Smooth muscle cell (in vitro differentiated cells): ENCODE measurements at regions not wholly inside any gene's neighbourhood (a gene's known extent, or its start where the extent isn't known, plus 50 kb on each side); places are given as distances from the start of the nearest gene placed in this dataset.
A peak's percentile ranks its signal among the peaks of the same experiment; 100 is the strongest.

ENCODE experiments used
- DNase-seq: peaks from one replicate; lab custom pipeline; 2025; ENCODE audit not compliant: unreplicated experiment; lab: John Stamatoyannopoulos, UW
- H2AFZ ChIP-seq: fragments of 200-600 bp; sonication (generic); 2 replicates; pipeline ENCODE4 v1.6.0; 2016; ENCODE audit warnings: antibody characterized with exemption, low read depth, mild to moderate bottlenecking
- H3F3A ChIP-seq: fragments of 200-600 bp; sonication (generic); 2 replicates; pipeline ENCODE4 v1.6.0; 2017; ENCODE audit warnings: antibody characterized with exemption, low read depth
- H3K27ac ChIP-seq: fragments of 200-600 bp; sonication (generic); 2 replicates; pipeline ENCODE4 v1.5.1; 2016; ENCODE audit warnings: low read depth, mild to moderate bottlenecking
- H3K27me3 ChIP-seq: fragments of 200-600 bp; sonication (generic); 2 replicates; pipeline ENCODE4 v1.6.1; 2016; ENCODE audit warnings: low read depth, mild to moderate bottlenecking
- H3K36me3 ChIP-seq: fragments of 200-600 bp; sonication (generic); 2 replicates; pipeline ENCODE4 v1.5.1; 2016; ENCODE audit warnings: low read depth
- H3K4me1 ChIP-seq: fragments of 200-600 bp; sonication (generic); 2 replicates; pipeline ENCODE4 v1.5.1; 2016; ENCODE audit warnings: low read depth
- H3K4me2 ChIP-seq: fragments of 200-600 bp; sonication (generic); 2 replicates; pipeline ENCODE4 v1.6.0; 2016; ENCODE audit warnings: mild to moderate bottlenecking
- H3K4me3 ChIP-seq: fragments of 200-600 bp; sonication (generic); 2 replicates; pipeline ENCODE4 v1.5.1; 2016; ENCODE audit warnings: mild to moderate bottlenecking
- H3K79me2 ChIP-seq: fragments of 200-600 bp; sonication (generic); 2 replicates; pipeline ENCODE4 v1.6.0; 2016; ENCODE audit warnings: low read depth, mild to moderate bottlenecking
- H3K9ac ChIP-seq: fragments of 200-600 bp; sonication (generic); 2 replicates; pipeline ENCODE4 v1.6.0; 2016; ENCODE audit warnings: low read depth
- H3K9me3 ChIP-seq: fragments of 200-600 bp; sonication (generic); replicated peaks from 2 replicates; pipeline ENCODE4 v1.5.1; 2016; ENCODE audit warnings: low read depth
- H4K20me1 ChIP-seq: fragments of 200-600 bp; sonication (generic); 2 replicates; pipeline ENCODE4 v1.6.0; 2016; ENCODE audit warnings: low read depth
- WGBS: methylation state at CpG from one replicate; pipeline ENCODE4 v1.1.7; 2016; ENCODE audit warnings: low lambda C conversion rate; 5-methylcytosine and 5-hydroxymethylcytosine counted together
- TF ChIP-seq, protein P1 (sequence below): fragments of 200-600 bp; sonication (generic); IDR thresholded peaks from 2 replicates; pipeline ENCODE4 v1.5.1; 2017; ENCODE audit warnings: borderline replicate concordance, mild to moderate bottlenecking, antibody characterized with exemption; ENCODE audit not compliant: insufficient read depth, poor library complexity, severe bottlenecking

DNA sequence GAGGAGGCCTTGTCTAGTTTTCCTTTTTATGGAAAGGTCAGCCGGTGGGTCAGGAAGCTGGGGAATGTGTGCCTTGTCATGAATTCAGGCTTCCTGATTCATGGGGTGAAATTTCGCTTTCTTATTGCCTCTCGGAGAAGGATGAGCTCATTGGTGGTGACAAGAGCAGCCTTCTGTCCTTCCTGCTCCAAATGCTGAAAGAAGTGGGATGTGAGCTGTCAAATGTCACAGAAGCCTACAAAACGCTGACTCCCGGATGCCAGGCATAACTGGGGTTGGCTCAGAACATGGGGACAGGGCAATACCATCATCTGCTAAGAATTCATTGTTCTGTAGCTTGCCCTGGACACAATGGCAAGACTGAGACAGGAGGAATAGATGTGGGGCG is 55.8 kb upstream of the FAM136A start:
- Histone ChIP-seq H2AFZ (no peak overlapping the region), H3K4me2 (no peak overlapping the region)
- WGBS, result 45% methylated on average over 6 of the region's 6 CpGs

DNA sequence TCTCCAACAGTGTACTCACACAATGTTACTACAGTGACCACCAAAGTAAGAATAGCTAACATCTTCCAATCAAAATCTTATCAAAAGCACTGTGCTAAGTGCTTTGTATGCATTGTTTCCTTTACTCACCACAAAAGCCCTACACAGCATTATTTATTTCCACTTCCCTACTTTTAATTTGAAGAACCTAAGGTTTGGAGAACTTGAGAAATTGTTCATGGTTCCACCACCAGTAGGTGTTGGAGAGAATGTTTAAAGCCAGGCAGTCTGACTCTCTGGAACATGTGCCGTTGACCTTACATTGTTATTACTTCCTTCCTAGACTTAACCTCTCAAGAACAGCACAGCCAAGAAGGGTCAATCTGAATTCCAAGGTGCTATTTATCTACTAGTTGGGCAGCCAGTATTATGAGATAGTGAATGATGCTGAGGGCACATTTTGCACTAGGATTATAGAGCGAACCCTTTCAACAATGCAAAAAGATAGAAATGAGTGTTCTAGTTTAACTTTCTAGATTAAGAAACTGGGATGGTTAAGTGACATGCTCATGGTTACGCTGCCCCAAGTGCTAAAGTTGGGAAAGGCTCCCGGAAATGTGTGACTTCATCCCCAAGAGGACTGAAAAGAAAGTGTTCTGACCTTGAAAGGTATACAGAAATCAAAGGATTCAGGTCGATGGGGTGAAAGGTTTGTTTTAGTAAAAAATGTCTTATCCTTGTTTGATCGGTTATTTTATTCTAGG is 55.2 kb upstream of the FAM136A start:
- no peaks in the 10 kb centered on the region for H3K27me3 ChIP-seq
- H3K4me1 ChIP-seq, result no peaks in the 10 kb centered on the region
- no peak overlapping the region for H2AFZ ChIP-seq
- DNase-seq, result no peak
- no peak overlapping the region for H3K27ac ChIP-seq
- H3K9ac ChIP-seq, result no peak overlapping the region
- H3K4me2 ChIP-seq, result no peak overlapping the region
- no peaks in the 10 kb centered on the region for H3K79me2 ChIP-seq
- no peaks in the 10 kb centered on the region for H3K9me3 ChIP-seq
- H4K20me1 ChIP-seq, result no peaks in the 10 kb centered on the region
- H3K36me3 ChIP-seq, result no peaks in the 10 kb centered on the region
- no peaks in the 10 kb centered on the region for H3F3A ChIP-seq
- H3K4me3 ChIP-seq, result no peak overlapping the region
- 81% methylated on average over 6 of the region's 6 CpGs for WGBS
- TF ChIP-seq, protein P1, sequence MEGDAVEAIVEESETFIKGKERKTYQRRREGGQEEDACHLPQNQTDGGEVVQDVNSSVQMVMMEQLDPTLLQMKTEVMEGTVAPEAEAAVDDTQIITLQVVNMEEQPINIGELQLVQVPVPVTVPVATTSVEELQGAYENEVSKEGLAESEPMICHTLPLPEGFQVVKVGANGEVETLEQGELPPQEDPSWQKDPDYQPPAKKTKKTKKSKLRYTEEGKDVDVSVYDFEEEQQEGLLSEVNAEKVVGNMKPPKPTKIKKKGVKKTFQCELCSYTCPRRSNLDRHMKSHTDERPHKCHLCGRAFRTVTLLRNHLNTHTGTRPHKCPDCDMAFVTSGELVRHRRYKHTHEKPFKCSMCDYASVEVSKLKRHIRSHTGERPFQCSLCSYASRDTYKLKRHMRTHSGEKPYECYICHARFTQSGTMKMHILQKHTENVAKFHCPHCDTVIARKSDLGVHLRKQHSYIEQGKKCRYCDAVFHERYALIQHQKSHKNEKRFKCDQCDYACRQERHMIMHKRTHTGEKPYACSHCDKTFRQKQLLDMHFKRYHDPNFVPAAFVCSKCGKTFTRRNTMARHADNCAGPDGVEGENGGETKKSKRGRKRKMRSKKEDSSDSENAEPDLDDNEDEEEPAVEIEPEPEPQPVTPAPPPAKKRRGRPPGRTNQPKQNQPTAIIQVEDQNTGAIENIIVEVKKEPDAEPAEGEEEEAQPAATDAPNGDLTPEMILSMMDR, result no peak

More for the DNA sequence above, 55.8 kb upstream of the FAM136A start:
- no peaks in the 10 kb centered on the region for H4K20me1 ChIP-seq
- no peak for DNase-seq
- H3K4me3 ChIP-seq, result no peak overlapping the region
- TF ChIP-seq, protein P1, result no peak
- no peaks in the 10 kb centered on the region for H3K4me1 ChIP-seq
- H3F3A ChIP-seq, result no peaks in the 10 kb centered on the region
- no peaks in the 10 kb centered on the region for H3K9me3 ChIP-seq
- H3K27ac ChIP-seq, result no peak overlapping the region
- no peaks in the 10 kb centered on the region for H3K79me2 ChIP-seq
- H3K27me3 ChIP-seq, result no peaks in the 10 kb centered on the region
- H3K9ac ChIP-seq, result no peak overlapping the region
- H3K36me3 ChIP-seq, result no peaks in the 10 kb centered on the region

DNA sequence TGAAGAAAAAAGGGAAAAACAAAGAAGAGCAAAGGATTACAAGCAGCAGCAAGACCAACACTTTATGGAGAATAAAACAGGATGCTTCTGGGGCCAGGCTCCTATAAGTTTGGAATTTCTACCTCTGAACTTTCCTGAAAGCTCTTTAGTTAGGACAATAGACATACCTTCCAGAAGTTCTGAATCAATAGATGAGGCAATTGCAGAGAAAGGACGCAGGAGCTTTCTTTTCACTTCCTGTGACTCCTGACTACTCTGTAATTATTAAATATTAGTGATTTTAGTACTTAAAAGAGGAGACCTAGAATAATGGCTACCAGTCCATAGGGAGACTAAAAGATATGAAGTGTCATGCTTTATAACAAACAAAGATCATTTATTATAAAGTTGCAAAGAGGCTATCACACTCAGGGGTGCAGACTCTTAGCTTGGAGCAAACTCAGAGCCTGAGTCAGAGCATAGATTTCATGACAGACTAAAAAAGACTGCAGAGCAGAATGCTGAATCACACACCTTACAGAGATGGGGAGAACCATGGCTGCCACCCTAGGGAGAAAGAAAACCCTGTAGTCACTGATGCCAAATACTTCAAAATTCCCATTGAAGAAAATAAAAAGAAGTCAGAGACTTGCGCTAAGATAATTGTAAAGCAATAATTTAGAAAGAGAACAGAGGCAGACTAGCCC is 52.5 kb upstream of the FAM136A start:
- Histone ChIP-seq H3K9ac (no peak overlapping the region), H3K36me3 (no peaks in the 10 kb centered on the region), H4K20me1 (no peaks in the 10 kb centered on the region), H3K4me3 (no peak overlapping the region), H3K9me3 (no peaks in the 10 kb centered on the region), H3K27me3 (peaks cover 11% of the 10 kb centered on the region), H3K4me2 (peak overlapping the region; percentile 24), H3F3A (no peaks in the 10 kb centered on the region), H3K79me2 (no peaks in the 10 kb centered on the region), H3K4me1 (no peaks in the 10 kb centered on the region), H3K27ac (peak overlapping the region; percentile 25), H2AFZ (no peak overlapping the region)
- WGBS, result 89% methylated on average over 2 of the region's 2 CpGs
- no peak for DNase-seq
- TF ChIP-seq, protein P1, result no peak
